ENCODE measurements at regions not wholly inside any gene's neighbourhood (a gene's known extent, or its start where the extent isn't known, plus 50 kb on each side); places are given as distances from the start of the nearest gene placed in this dataset.
"Not testable (repeated sequence)": the region's sequence is repeated elsewhere in the genome, so short reads cannot be mapped to it uniquely, and the experiment has no call there.

DNA sequence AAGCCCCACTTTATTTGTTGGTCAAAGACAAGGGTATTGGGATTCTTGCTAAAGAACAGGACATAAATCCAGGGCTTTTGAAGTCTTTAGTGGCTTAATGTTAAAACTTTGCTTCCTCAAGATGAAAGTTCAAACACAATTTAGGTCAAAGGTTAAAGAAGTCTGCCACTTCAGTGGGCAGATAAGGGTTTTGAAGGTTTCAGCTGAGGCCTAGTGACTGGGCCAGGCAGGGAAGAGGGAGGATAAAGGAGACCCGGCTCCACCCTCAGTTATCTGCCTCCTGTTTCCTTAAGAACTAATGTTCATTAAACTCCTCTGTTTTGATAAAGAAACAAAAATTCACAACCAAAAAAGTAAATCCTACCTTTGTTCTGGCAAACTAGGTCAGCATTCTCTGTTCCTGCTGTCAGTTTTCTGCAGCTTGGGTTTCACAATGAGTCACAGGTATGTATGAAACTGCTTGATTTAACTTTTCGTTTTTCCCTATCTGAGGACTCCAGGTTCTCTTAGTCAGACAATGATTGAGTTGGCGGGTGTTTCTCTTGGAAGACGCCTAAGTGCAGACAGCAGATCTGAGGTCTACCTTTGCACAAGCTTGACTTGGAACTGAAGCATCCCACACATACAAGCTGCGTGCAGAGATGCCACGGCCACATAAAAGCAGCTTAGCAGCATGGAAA is 208.3 kb downstream of the EXOC5 start:
- ChIA-PET POLR2A (no interaction called here), CTCF (no interaction called here)
- TF ChIP-seq, protein P1, sequence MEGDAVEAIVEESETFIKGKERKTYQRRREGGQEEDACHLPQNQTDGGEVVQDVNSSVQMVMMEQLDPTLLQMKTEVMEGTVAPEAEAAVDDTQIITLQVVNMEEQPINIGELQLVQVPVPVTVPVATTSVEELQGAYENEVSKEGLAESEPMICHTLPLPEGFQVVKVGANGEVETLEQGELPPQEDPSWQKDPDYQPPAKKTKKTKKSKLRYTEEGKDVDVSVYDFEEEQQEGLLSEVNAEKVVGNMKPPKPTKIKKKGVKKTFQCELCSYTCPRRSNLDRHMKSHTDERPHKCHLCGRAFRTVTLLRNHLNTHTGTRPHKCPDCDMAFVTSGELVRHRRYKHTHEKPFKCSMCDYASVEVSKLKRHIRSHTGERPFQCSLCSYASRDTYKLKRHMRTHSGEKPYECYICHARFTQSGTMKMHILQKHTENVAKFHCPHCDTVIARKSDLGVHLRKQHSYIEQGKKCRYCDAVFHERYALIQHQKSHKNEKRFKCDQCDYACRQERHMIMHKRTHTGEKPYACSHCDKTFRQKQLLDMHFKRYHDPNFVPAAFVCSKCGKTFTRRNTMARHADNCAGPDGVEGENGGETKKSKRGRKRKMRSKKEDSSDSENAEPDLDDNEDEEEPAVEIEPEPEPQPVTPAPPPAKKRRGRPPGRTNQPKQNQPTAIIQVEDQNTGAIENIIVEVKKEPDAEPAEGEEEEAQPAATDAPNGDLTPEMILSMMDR (IDR thresholded peaks at IDR 0.05; ENCODE audit: insufficient read depth, low read depth, low read length), result no peak
- DNase-seq (ENCODE audit: low read depth), result no peak
- no peak overlapping the region for H3K4me3 ChIP-seq (ENCODE audit: low read depth, low read length)
- H3K27me3 ChIP-seq (ENCODE audit: control insufficient read depth, insufficient read depth, low read length), result no peaks in the 10 kb centered on the region
- H3K36me3 ChIP-seq (ENCODE audit: control insufficient read depth, insufficient read depth, low read length), result no peaks in the 10 kb centered on the region

- DNase-seq (ENCODE audit: low read depth), result no peak
- POLR2A ChIA-PET, result no interaction called here
- TF ChIP-seq, protein P1 (IDR thresholded peaks at IDR 0.05; ENCODE audit: insufficient read depth, low read depth, low read length), result no peak
- Histone ChIP-seq H3K36me3 (ENCODE audit: control insufficient read depth, insufficient read depth, low read length) (no peaks in the 10 kb centered on the region), H3K27me3 (ENCODE audit: control insufficient read depth, insufficient read depth, low read length) (no peaks in the 10 kb centered on the region), H3K4me3 (ENCODE audit: low read depth, low read length) (no peak overlapping the region)
- CTCF ChIA-PET, result no interaction called here
These were observed 210.4 kb downstream of the EXOC5 start for GRCh38 chr14:57058319-57058718.

DNA sequence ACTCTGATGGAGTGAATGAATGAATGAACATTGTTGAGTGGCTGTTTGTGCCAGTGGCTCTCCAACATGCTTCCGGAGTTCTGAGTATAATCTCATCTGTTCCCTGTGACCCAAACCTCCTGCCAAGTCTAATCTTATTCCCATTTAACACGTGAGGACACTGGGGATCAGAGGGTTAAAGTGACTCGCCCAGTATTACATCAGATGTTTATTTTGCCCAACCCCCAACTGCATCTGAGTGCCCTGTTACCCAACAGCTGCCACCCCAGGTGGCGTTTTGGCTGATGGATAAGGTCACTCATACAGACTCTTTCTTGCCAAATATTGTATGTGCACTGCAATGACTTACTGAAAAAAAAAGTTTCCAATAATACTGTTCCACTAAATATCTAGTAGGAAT is 210.9 kb downstream of the EXOC5 start:
- POLR2A ChIA-PET, result no interaction called here
- TF ChIP-seq, protein P1 (IDR thresholded peaks at IDR 0.05; ENCODE audit: insufficient read depth, low read depth, low read length), result no peak
- Histone ChIP-seq H3K4me3 (ENCODE audit: low read depth, low read length) (no peak overlapping the region), H3K27me3 (ENCODE audit: control insufficient read depth, insufficient read depth, low read length) (no peaks in the 10 kb centered on the region), H3K36me3 (ENCODE audit: control insufficient read depth, insufficient read depth, low read length) (no peaks in the 10 kb centered on the region)
- CTCF ChIA-PET, result no interaction called here
- DNase-seq (ENCODE audit: low read depth), result no peak

GRCh38 chr14:57056522-57056921 is 212.2 kb downstream of the EXOC5 start:
- POLR2A ChIA-PET; CTCF ChIA-PET; H3K27me3 ChIP-seq (ENCODE audit: control insufficient read depth, insufficient read depth, low read length); H3K4me3 ChIP-seq (ENCODE audit: low read depth, low read length); DNase-seq (ENCODE audit: low read depth); H3K36me3 ChIP-seq (ENCODE audit: control insufficient read depth, insufficient read depth, low read length): not testable (repeated sequence)

DNA sequence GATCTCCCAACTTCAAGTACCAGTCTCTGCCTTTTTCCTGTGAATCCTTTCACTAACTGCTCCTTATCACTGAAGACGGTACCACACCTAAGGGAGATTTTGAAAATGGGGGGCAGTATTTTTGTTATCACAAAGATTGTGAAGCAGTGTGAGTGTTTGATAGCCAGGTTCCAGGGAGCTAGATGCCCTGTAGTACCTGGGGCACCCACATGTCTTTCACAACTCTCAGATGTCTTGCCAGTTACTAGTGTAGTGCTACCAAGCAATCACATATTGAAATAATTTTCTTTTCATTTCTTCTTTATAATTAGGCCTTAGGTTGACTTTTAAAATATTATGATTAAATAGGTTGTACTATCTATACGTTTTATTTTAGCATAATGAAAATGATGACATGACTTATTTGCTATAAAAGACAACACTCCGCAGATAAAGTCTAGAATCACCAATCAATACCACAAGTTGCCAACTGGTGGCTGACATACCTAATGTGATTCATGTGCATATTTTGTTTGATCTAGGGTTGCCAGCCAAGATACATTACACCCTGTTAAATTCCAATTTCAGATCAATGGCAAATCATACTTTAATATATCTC is 215.9 kb downstream of the EXOC5 start:
- H3K36me3 ChIP-seq (ENCODE audit: control insufficient read depth, insufficient read depth, low read length), result no peaks in the 10 kb centered on the region
- POLR2A ChIA-PET, result no interaction called here
- CTCF ChIA-PET, result interaction anchor here (0.7 kb wide), 1 partner anchor 128 kb away, joined by 3 read pairs; no protein-coding TSS in a partner anchor
- TF ChIP-seq, protein P1 (IDR thresholded peaks at IDR 0.05; ENCODE audit: insufficient read depth, low read depth, low read length), result no peak
- DNase-seq (ENCODE audit: low read depth), result no peak
- H3K4me3 ChIP-seq (ENCODE audit: low read depth, low read length), result no peak overlapping the region
- H3K27me3 ChIP-seq (ENCODE audit: control insufficient read depth, insufficient read depth, low read length), result no peaks in the 10 kb centered on the region

- no peaks in the 10 kb centered on the region for H3K36me3 ChIP-seq (ENCODE audit: control insufficient read depth, insufficient read depth, low read length)
- DNase-seq (ENCODE audit: low read depth), result no peak
- H3K27me3 ChIP-seq (ENCODE audit: control insufficient read depth, insufficient read depth, low read length), result no peaks in the 10 kb centered on the region
- no peak overlapping the region for H3K4me3 ChIP-seq (ENCODE audit: low read depth, low read length)
- POLR2A ChIA-PET, result no interaction called here
- TF ChIP-seq, protein P1 (IDR thresholded peaks at IDR 0.05; ENCODE audit: insufficient read depth, low read depth, low read length), result no peak
- CTCF ChIA-PET, result no interaction called here
These were observed 217.1 kb downstream of the EXOC5 start for GRCh38 chr14:57051633-57052032.

Measured in BJ (cell line).